Activated CD4-positive, alpha-beta T cell treated with anti-CD3 and anti-CD28 coated beads, Interleukin-2, Interleukin-4, amounts not matched to agents 100 ng/mL and 50 ng/mL, durations not matched to agents 16 hours and 8 hours (primary cell): ENCODE measurements at regions not wholly inside any gene's neighbourhood (a gene's known extent, or its start where the extent isn't known, plus 50 kb on each side); places are given as distances from the start of the nearest gene placed in this dataset.

Source experiments
- DNase-seq: peaks from one replicate; pipeline ENCODE4 v3.0.0-alpha.2; 2020; ENCODE audit warnings: low spot score

DNA sequence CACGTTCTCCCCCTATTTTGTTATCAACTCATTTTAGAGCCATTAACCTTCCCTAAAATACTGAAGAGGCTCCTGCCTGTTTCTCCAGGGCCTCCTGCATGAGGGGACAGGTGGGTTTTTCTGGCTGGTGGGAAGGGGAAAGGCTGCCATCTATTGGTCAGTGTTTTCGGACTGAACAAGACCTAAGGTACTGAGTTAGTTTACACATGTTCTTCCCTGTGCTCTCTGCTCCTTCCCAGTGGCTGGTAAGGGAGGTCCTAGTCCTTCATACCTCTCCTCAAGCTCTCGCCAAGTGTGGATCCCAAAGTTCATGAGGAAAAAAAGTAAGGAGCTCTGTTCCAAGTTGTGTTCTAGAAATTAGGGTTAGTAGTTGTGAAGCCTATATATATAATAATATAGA is 357.5 kb downstream of the FSCB start:
- no peak for DNase-seq

DNA sequence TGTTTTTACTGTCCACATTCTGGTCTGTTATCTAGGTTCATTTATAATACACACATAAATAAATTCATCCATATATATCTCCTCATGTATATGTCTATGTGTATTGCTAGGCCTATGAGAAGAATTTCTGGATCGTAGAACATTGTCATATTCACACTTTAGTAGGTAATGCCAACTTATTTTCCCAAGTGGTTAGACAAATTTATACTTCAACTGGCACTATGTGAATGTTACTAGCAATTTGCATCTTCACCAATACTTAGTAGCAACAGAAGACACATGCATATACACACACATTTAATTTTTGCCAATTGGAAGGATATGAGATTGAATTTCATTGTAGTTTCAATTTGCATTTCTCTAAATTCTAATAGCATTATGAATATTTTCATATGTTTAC is 365.1 kb downstream of the FSCB start:
- no peak for DNase-seq

DNA sequence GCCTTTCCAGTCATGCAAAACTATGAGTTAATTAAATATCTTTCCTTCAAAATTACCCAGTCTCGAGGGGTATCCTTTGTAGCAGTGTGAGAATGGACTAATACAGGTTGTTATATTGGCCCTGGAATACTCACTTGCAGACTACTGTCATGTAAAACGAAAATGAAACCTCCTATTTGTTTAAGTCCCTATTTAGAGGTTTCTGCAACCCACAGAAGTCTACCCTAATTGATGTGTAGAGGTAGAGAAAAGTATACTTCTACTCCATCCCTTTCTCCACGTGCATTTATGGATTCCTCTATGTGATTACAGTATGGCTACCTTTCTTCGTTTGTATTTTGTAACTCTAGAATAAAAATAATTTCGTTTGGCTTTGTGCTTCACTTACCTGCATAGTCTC is 371.1 kb downstream of the FSCB start:
- DNase-seq: no peak

DNA sequence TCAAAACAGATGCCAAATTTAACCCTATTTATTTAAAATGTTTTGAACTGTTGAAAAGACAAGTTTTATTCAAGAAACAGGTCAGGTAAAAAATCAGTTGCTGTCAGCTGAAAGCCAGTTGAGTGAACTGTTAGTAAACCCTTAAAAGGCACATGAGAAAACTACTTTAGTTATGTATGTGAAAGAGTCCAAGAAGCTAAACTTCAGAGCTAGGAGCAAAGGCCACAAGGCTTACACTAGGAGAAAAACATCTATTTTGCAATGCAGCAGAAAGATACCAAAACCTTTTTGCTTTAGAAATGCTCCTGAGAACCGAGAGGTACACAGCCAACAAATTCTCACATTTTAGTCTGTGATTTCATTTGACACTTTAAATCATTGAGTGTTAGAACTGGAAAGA is 375.2 kb downstream of the FSCB start:
- no peak for DNase-seq

DNA sequence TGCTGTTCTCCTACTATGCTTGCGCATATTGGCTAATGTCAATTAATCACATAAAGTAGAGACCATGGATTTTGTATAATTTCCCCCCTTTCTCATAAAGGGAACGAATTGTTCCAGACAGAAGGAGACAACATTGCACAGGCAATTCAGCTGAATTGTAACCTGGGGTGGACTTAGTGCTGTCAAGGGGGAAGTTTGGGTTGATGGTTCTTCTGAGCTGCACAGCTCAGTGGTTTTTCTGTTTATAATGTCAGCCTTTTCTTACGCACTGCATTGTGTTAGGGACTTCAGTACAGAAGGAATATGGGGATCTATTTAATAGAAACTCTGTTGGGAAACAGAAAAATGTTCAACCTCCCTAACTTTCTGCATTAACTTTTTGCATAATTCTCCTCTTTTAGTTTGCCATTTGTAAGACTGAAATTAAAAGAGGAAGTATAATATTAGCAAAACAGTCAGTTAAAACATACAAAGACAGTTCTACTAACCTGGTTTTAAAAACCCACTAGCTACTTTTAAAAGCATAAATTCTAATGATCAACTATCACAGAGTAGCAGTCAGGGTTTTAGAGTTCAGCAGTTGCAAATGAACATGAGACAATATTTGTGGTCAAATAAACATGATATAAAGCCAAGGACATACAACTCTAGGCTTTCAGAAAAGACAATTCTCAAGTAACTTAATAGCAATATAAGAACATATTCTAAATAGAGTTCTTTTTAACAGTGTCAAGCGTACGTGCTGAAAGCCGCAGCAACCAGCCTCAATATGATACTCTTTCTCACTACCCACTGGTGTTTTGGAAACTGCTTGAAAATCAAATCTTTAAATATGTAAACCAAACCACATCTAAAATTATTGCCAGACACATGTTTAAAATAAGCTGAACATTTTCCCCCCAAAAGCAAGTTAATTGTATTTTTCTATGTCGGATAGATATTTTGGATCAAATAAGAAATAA is 393.0 kb downstream of the FSCB start:
- DNase-seq: no peak

DNA sequence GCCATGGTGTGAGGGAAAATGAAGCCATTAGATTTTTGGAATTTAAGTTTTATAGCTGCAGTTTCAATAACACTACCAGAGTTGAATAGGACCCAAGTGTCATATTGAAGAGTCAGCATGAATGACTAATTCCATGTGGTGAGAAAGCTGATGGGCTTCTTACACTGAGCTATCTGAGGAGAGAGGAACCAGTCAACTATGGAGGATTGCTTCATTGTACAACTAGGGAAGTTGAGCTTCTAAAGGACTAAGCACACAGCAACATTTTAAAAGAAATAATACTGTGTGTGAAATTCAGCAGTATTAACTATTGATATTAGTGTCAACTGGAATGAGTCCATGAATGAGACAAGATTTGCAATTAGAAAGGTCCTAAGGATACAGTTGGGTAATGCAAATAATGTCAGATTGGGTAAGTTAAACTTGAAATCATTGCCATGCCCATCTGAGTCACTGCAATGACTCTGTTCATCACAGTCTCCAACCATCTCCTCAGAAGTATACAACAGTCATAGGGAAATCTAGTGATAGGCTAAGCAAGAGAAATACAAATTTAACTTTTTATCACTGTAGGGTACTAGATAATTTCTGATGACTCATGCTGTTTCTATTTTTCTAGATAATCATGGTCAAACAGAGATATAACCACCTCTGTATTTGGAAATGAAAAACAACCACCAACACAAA is 394.2 kb downstream of the FSCB start:
- DNase-seq: no peak

DNA sequence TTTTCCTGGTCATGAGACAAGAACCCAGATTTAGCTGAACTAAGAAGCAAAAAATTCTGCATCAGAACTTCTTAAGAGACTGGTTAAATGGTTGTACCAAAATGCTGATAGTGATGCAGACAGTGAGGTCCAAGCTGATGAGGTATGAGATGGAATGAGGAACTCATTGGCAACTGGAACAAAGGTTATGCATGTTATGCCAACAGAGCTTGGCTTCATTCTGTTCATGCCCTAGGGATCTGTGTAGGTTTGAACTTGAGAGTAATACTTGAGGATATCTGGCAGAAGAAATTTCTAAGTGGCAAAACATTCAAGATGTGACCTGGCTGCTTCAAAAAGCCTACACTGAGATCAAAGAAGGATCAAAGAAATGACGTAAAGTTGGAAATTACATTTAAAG is 398.0 kb downstream of the FSCB start:
- no peak for DNase-seq

DNA sequence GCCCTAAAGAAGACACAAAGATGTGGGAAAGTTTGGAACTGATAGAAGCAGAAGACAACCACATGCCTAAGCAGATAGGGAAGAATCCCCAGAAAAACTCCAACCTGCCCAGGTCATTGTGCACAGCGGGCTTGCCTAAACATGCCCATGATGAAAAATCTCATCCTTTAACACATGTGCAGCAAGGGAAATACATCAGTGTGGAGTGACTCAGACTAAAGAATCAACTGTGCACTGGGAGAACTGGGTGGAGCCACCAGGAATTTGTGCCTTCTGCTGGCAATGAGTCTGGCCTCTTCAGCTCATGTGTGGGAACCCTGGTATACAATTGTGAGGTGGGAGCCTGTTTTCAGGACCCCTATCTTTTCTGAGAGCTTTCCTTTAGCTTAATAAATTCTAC is 398.5 kb downstream of the FSCB start:
- DNase-seq: no peak

DNA sequence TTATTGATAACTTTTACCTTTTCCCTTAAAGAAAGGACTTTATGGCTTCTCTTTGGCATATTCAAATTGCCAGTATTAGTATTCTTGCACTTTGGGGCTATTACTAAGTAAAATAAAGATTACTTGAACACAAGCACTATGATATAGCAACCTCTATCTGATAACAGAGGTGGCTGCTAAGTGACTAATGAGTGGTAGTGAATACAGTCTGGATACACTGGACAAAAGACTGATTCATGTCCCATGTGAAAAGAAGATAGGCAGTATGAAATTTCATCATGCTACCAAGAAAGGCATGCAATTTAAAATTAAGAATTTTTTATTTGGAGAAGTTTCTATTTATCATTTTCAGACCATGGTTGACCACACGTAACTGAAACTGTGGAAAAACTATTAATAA is 399.9 kb downstream of the FSCB start:
- DNase-seq: no peak

DNA sequence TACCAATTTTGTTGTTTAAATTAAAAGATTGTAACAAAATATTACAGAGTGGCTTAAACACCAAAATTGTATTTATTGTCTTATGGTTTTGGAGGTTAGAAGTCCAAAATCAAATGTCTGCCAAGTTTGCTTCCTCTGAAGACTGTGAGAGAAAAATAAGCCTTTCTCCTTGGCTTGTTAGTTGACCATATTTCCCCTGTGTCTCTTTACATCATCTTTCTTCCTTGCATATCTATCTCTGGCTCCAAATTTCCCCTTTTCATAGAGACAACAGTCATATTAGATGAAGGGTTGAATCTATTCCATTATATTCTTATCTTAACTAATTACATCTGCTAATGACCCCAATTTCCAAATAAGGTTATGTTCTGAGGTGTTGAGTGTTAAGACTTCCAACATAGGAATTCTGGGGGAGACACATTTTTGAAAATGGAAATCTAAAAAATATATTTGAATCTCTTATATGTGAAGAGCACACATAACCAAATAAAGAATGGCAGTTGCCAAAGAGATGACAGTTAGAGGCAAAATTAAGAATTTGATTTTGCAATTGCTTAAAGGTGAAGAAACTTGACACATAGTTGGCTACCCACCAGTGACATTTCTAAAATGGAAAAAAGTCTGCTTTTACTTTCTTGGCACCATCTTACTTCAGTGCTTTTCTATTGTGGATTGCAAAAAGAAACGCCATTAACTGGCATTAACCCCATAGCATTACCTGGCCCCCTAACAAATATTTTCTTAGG is 407.2 kb downstream of the FSCB start:
- DNase-seq: no peak

DNA sequence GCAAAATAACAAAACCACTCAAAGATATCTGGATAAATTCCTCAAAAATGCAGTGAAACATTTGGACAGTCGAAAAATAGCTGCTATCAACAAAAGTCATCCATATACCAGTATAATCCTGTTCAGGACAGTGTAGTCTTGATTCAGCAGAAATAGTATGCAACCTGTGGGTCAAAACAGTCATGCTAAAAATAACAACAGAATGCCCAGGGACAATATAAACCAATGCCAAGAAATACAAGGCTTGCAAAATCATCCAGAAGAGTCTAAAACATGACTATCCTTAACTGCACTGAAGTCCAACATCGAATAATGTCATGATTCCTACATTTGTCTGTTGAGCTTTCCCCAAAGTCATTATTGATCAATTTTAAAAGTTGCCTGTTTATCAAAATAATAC is 425.9 kb downstream of the FSCB start:
- DNase-seq: no peak

DNA sequence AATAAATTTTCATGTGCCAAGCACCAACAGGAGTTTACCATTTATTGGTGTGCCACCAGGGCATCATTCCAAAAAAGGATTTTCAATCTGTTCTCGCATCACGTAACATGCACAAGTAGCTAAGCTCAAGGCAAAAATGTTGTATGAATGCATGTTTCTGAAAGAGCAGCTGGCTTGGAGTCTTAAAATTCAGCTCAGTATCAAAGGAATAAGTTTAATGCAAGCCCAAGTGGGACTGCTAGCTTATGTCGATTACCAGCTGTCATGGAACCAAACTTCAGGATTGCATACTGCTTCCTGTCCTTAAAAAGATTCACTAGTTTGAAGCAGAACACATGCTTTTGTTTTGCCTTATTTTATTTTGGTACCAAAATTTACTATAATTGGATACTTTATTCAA is 437.0 kb downstream of the FSCB start:
- DNase-seq: no peak

DNA sequence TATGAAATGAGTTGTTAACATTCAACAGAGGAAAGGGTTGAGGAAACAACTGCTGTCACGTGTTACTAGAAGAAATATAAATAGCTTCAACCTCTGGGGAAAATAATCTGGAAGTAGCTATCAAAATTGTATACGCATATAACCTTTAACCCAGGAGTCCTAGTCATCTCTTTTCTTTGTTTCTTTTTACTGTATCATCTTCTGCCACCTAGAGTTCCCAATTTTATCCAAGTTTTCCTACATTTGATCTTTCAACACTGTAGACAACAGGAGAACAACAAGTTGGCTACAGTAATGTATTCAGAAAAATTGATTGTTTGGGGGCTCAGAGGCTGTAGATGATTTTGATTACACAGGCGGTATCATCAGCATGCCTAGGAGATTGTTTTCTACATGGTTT is 453.7 kb downstream of the FSCB start:
- no peak for DNase-seq

DNA sequence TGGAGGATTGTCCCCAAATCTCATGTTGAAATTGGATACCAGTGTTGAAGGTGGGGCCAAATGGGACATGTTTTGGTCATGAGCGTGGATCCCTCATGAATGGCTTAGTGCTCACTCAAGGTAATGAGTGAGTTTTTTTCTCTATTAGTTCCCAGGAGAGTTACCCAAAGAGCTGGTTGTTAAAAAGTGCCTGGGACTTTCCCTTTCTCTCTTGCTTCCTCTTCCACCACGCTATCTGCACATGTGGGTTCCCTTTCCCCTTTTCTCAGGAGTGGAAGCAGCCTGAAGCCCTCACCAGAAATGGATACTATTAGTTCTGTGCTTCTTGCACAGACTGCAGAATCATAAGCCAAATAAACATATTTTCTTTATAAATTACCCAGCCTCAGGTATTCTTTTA is 465.4 kb downstream of the FSCB start:
- no peak for DNase-seq

DNA sequence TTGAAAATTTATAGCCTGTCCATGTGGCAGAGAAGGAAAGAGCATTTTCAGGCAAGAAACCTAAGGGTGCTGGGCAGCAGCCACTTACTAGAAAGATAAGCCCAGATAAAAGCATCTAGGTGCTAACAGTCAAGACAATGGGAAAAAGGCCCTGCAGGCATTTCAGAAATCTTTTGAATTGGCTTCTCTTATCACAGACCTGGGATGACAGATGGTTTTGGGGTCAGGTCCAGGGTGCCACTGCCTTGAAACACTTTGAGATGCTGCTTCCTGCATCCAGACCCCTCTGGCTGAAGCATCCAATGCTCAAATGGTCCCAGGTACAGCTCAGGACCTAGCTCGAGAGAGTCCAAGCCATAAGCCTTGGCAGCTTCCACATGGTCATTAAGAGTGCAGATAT is 466.5 kb downstream of the FSCB start:
- DNase-seq: no peak

DNA sequence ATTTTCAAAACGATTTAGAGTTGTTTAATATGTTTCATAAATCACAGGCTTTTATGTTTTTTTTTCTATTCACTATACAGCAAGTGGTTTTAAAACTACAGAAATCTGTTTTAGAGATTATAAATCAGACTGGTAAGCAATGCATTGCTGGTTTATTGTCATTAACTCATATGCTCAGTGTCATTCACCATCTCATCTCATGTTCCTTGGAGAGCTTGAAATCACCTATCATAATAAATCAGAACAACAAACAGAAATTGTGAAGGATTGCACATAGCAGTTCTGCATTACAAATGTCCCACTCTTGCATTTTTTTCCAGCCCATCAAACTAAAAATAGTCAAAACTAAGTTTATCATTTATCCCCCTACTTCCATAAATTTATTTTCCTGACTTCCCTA is 470.8 kb downstream of the FSCB start:
- DNase-seq: no peak

DNA sequence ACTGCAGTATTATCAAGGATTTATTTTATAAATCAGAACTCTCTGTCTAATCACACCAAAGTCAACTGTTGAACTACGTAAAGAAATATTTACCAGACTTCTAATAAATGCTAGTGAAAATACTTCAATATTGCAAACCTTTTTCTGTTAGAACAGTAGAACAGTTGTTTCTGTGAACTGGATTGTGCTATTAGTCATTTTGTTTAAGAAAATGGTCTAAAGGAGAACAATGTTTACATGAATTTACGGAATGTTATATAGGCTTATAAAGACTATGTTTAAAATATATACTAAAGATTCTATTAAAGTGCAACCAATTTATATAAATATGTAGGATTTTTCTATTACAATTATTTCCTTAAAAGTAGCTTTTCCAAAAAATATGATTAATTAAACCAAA is 471.4 kb downstream of the FSCB start:
- DNase-seq: no peak

DNA sequence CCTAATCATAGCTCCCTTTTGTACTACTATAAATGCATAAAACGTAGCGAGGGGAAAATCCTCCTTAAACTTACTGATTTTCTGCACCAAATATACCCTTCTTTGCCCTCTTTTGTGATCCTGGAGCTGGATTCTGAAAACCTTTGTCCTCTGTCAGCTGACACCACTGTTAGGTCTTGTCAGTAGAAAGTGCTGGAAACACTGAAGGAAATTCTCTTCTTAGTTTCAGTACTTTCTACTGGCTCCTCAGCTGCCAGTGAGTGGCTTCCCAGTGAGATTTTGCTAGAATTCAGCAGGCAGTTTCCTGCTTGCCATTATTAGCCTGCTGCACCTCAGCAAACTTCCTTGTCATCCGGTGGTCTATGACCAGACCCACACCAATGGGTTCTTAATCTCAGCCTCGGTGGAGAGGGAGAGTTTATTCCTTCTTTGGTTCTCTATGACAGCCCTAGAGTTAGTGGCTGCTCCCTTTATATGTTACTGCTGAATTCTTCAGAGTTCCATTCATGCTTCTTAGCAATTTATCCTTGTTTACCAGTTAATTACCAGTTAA is 476.2 kb downstream of the FSCB start:
- DNase-seq: no peak

DNA sequence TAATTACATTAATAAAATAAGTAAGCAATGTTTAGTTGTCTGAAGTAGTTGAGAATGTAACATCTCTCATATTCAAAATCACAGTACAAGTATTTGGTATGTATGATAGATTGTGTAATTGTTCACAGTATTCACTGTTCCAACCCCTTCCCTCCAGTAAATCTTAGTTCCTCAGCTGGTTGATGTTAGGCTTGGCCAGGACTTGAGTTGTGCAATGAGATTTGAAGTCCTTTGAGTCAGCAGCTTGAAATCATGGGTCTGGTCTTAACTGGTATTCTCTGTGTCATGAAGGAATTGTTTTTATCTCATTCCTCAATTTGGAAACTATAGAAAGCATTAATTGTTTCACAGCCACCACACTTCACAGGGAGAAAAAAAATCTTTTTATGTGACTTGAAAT is 477.1 kb downstream of the FSCB start:
- no peak for DNase-seq

DNA sequence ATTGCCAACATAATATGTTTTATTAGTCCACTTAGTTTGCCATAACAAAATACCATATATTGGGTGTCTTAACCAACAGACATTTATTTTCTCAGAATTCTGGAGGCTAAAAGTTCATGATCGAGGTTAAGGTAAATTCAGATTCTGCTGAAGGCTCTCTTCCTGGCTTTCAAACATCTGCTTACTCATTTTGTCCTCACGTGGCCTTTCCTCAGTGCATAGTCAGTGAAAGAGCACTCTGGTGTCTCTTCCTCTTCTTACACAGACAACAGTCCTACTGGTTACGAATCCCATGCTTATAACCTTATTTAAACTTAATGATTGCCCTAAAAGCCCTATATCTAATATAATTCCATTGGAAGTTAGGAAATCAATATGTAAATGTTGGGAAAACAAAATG is 479.7 kb downstream of the FSCB start:
- no peak for DNase-seq

DNA sequence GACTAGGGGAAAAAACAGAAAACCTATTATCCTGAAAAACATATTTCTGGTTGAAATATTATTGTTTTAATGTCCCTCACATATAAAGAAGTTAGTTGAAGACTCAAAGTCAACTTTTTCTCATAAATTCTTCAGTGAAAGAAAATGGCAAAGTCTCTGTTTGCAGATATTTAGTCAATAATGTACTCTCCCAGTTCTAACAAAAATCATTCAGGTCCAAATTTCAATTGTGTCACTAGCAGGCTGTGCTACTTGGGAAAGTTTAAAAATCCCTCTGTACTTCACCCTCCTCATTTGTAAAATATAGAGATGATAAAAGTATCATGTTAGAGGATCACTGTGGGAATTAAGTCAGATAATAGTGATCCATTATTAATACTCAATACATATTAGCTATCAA is 496.5 kb downstream of the FSCB start:
- no peak for DNase-seq

DNA sequence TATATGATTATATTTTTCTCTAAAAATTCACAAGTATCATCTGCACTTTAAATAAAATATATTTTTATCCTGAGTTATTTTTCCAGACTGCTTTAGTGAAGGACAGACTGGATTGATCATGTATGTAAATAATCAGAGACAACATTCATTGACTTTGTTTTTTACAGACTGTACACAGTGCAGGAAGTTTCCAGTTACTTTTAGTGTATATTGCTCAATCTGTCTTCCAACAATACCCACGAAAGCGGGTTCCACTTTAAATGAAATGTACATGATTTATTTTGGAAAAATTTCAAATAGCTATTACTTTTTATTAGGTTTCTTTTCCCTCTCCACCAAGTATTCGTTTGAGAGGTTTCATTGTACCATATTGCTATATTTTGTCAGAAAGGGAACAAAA is 497.0 kb downstream of the FSCB start:
- no peak for DNase-seq

DNA sequence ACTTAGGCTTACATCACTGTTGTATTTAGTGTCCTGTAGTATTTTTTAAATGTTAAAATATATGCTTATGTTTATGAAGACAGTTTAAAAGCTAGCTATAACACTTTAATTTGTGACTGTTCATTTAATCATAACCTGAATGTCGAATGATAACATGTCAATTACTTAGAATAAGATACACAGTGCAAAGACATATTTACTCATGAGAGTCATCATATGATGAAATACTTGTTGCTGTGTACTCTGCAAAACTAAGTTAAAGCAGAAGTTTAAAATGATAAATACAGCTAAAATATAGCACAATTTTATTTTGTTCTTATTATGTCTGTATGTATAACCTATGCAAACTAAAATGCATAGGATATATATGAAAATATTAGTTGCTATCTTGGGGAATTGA is 497.4 kb downstream of the FSCB start:
- no peak for DNase-seq
